PC-9 (cell line): ENCODE measurements at regions not wholly inside any gene's neighbourhood (a gene's known extent, or its start where the extent isn't known, plus 50 kb on each side); places are given as distances from the start of the nearest gene placed in this dataset.

Experiments used
- EZH2 ChIP-seq: fragments of 200-600 bp; sonication (generic); IDR thresholded peaks from 2 replicates; pipeline ENCODE4 v1.8.0; 2017; ENCODE audit warnings: antibody characterized with exemption, low read depth
- TF ChIP-seq, protein P1 (sequence below): fragments of 200-600 bp; sonication (generic); conservative IDR thresholded peaks from 2 replicates; pipeline ENCODE4 v1.6.1; 2017; ENCODE audit warnings: mixed run types, antibody characterized with exemption, mild to moderate bottlenecking, moderate library complexity

DNA sequence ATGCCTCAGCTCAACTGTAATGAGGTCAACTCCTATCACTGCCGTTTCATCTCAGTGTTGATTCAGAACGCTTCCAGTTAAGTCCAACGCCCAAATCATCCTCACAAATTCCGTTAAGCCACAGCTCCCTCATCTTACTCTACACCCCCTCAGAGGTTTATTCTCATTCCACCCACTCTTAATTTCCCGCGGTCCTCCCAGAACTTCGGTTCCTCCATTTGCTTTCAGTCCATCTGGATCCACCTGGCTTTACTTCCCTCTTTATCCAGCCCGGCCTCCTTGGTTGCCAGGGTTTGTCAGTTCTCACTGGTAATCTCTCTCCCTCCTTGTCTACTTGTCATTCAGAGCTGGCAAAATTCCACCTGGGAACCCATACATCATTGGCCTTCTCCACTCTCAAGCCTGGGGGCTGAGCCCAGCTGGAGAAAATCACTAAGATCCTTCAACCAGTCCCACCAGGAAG is 51.3 kb upstream of the RUNX1 start:
- TF ChIP-seq, protein P1, sequence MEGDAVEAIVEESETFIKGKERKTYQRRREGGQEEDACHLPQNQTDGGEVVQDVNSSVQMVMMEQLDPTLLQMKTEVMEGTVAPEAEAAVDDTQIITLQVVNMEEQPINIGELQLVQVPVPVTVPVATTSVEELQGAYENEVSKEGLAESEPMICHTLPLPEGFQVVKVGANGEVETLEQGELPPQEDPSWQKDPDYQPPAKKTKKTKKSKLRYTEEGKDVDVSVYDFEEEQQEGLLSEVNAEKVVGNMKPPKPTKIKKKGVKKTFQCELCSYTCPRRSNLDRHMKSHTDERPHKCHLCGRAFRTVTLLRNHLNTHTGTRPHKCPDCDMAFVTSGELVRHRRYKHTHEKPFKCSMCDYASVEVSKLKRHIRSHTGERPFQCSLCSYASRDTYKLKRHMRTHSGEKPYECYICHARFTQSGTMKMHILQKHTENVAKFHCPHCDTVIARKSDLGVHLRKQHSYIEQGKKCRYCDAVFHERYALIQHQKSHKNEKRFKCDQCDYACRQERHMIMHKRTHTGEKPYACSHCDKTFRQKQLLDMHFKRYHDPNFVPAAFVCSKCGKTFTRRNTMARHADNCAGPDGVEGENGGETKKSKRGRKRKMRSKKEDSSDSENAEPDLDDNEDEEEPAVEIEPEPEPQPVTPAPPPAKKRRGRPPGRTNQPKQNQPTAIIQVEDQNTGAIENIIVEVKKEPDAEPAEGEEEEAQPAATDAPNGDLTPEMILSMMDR: no peak
- TF ChIP-seq EZH2: no peak
